Mesothelial cell of epicardium (in vitro differentiated cells): ENCODE measurements at regions not wholly inside any gene's neighbourhood (a gene's known extent, or its start where the extent isn't known, plus 50 kb on each side); places are given as distances from the start of the nearest gene placed in this dataset.
A peak's percentile ranks its signal among the peaks of the same experiment; 100 is the strongest.

Experiments used
- DNase-seq, 2 experiments: peaks; one replicate each; pipeline ENCODE4 v3.0.0; 2021; ENCODE audit warnings: low spot score in 2 of 2; ENCODE audit not compliant: unreplicated experiment in 2 of 2
- H3K27ac Mint-ChIP-seq: 2 replicates; pipeline ENCODE4 v1.8.0; 2021; ENCODE audit warnings: mixed read lengths
- H3K27me3 Mint-ChIP-seq: 2 replicates; pipeline ENCODE4 v1.8.0; 2021; ENCODE audit warnings: low read depth, mixed read lengths
- H3K36me3 Mint-ChIP-seq: 2 replicates; pipeline ENCODE4 v1.8.0; 2021; ENCODE audit warnings: mixed read lengths
- H3K4me1 Mint-ChIP-seq: 2 replicates; pipeline ENCODE4 v1.8.0; 2021; ENCODE audit warnings: mixed read lengths
- H3K4me3 Mint-ChIP-seq: 2 replicates; pipeline ENCODE4 v1.8.0; 2021; ENCODE audit warnings: mild to moderate bottlenecking, moderate library complexity, mixed read lengths
- H3K9me3 Mint-ChIP-seq: 2 replicates; pipeline ENCODE4 v1.8.0; 2021; ENCODE audit warnings: mixed read lengths
- CTCF ChIP-seq: fragments of 200-600 bp; sonication (generic); IDR thresholded peaks from one replicate; pipeline ENCODE4 v1.5.0; 2021; ENCODE audit warnings: antibody characterized with exemption; ENCODE audit not compliant: unreplicated experiment

GRCh38 chr11:28767574-28767973 is 659.4 kb downstream of the METTL15 start:
- Mint-ChIP-seq H3K27ac (no peak overlapping the region), H3K27me3 (no peaks in the 10 kb centered on the region)
- DNase-seq: no peak

DNA sequence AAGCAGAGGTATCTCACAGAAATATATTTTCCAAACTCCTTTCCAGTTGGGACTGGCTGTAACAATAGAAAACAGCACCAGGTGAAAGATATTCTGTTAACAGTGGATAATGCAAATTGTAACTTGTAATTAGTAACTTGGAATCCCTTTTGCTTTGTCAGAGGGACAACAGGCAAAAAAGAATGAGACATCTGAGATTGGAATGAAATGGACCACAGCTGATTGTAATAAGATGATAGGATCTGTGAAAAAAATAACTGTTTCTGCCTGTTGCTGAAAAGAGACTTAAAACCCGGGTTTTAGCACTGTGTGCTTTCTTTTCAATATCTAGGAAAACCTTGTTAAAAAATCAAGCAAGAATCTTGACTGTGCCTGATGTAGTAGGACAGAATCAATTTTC is 655.7 kb downstream of the METTL15 start:
- Mint-ChIP-seq H3K4me3 (no peak overlapping the region), H3K9me3 (peaks cover 19% of the 10 kb centered on the region), H3K36me3 (no peaks in the 10 kb centered on the region), H3K27ac (peak overlapping the region; percentile 76), H3K27me3 (no peaks in the 10 kb centered on the region), H3K4me1 (peaks cover 30% of the 10 kb centered on the region)
- TF ChIP-seq CTCF: no peak
- DNase-seq: no peak

More at GRCh38 chr11:28767574-28767973, 659.4 kb downstream of the METTL15 start:
- H3K4me3 Mint-ChIP-seq: no peak overlapping the region
- peaks cover 6% of the 10 kb centered on the region for H3K36me3 Mint-ChIP-seq
- peaks cover 14% of the 10 kb centered on the region for H3K4me1 Mint-ChIP-seq
- H3K9me3 Mint-ChIP-seq: peaks cover 48% of the 10 kb centered on the region
- TF ChIP-seq CTCF: no peak

DNA sequence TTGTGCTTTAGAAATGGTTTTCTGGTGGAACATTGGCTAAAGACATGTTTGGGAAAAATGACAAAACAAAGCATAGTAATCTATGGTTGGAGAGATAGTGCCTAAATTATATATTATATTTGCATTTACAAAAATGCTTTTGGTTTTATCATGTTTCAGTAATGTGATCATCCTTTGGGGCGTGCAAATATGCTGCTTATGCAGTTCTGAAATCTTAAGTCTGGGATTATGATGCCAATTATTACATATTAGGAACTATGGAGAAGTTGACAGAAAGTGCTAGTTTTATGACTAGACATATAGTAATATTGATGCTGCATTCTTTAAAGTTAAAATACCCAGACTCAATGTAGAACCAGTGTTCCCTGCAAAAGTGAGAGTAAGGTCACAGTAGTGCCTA is 655.0 kb downstream of the METTL15 start:
- peak overlapping the region; percentile 5 for H3K27ac Mint-ChIP-seq
- no peaks in the 10 kb centered on the region for H3K36me3 Mint-ChIP-seq
- H3K4me1 Mint-ChIP-seq: peaks cover 34% of the 10 kb centered on the region
- H3K9me3 Mint-ChIP-seq: peaks cover 11% of the 10 kb centered on the region
- H3K4me3 Mint-ChIP-seq: no peak overlapping the region
- H3K27me3 Mint-ChIP-seq: no peaks in the 10 kb centered on the region
- DNase-seq: no peak
- TF ChIP-seq CTCF: no peak

DNA sequence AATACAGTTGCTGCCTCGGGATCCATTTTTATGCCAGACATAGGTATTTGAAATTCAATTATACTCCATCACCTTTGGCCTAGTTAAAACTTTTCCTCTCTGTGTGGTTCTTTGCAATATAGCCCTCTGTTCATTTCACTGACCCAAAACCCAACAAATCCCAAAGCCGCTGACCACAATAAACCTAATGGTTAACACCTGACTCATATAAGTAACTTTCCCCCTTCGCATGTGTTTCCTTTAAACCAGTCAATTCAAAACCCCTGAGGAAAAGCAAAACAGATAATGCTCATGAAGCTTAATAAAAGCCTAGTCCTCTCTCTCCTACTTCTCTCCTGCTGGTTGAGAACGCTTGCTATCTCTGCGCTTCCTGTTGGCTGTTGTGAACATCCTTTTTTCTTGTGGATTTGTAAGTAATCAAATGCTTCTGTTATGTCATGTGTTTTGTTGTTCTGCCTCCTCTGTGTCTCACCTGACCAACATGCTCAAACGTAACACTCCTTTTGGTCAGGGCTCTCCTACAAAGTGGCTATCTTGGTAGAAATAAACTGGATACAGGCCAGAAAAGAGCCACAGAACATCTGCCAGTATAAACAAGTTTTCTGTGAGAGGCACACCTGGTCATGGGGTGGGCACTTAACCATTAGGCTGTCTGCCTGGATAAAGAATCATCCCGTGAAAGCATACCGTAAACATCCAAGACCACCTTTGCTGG is 652.6 kb downstream of the METTL15 start:
- H3K36me3 Mint-ChIP-seq: no peaks in the 10 kb centered on the region
- no peak overlapping the region for H3K4me3 Mint-ChIP-seq
- H3K27ac Mint-ChIP-seq: peak overlapping the region; percentile 55
- H3K9me3 Mint-ChIP-seq: peaks cover 4% of the 10 kb centered on the region
- TF ChIP-seq CTCF: no peak
- no peak for DNase-seq
- no peaks in the 10 kb centered on the region for H3K27me3 Mint-ChIP-seq
- H3K4me1 Mint-ChIP-seq: peaks cover 52% of the 10 kb centered on the region

- no peak overlapping the region for H3K4me3 Mint-ChIP-seq
- H3K4me1 Mint-ChIP-seq: peaks cover 52% of the 10 kb centered on the region
These were observed 651.1 kb downstream of the METTL15 start for GRCh38 chr11:28759311-28759710.

More at GRCh38 chr11:28759311-28759710, 651.1 kb downstream of the METTL15 start:
- Mint-ChIP-seq H3K9me3 (peaks cover 4% of the 10 kb centered on the region), H3K36me3 (no peaks in the 10 kb centered on the region), H3K27me3 (no peaks in the 10 kb centered on the region), H3K27ac (peak overlapping the region; percentile 94)
- no peak for TF ChIP-seq CTCF
- no peak for DNase-seq
